ENCODE measurements at regions not wholly inside any gene's neighbourhood (a gene's known extent, or its start where the extent isn't known, plus 50 kb on each side); places are given as distances from the start of the nearest gene placed in this dataset.

- TF ChIP-seq, protein P1, sequence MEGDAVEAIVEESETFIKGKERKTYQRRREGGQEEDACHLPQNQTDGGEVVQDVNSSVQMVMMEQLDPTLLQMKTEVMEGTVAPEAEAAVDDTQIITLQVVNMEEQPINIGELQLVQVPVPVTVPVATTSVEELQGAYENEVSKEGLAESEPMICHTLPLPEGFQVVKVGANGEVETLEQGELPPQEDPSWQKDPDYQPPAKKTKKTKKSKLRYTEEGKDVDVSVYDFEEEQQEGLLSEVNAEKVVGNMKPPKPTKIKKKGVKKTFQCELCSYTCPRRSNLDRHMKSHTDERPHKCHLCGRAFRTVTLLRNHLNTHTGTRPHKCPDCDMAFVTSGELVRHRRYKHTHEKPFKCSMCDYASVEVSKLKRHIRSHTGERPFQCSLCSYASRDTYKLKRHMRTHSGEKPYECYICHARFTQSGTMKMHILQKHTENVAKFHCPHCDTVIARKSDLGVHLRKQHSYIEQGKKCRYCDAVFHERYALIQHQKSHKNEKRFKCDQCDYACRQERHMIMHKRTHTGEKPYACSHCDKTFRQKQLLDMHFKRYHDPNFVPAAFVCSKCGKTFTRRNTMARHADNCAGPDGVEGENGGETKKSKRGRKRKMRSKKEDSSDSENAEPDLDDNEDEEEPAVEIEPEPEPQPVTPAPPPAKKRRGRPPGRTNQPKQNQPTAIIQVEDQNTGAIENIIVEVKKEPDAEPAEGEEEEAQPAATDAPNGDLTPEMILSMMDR (IDR thresholded peaks at IDR 0.05), result no peak
- no peak for TF ChIP-seq EP300 (IDR thresholded peaks at IDR 0.05)
- TF ChIP-seq POLR2A (IDR thresholded peaks at IDR 0.05), result no peak
These were observed 535.4 kb downstream of the CDH8 start for GRCh38 chr16:61500851-61501250.

Measured in ovary (tissue), 3 donors.